HG03175 (cell line): ENCODE measurements at regions not wholly inside any gene's neighbourhood (a gene's known extent, or its start where the extent isn't known, plus 50 kb on each side); places are given as distances from the start of the nearest gene placed in this dataset.

Source experiments
- ATAC-seq: cut with Tn5 transposase; IDR thresholded peaks from one replicate; pipeline ENCODE4 v1.9.1; 2021; ENCODE audit warnings: mild to moderate bottlenecking, moderate library complexity; ENCODE audit not compliant: unreplicated experiment

- no peak for ATAC-seq
Measured at GRCh38 chr15:77716632-77717332, 84.1 kb upstream of the LINGO1 start.

GRCh38 chr15:77715860-77716259, 83.1 kb upstream of the LINGO1 start:
- ATAC-seq, result no peak

- no peak for ATAC-seq
Measured at GRCh38 chr15:77715051-77715450, 82.3 kb upstream of the LINGO1 start.

- no peak for ATAC-seq
Measured at GRCh38 chr15:77714555-77714954, 81.8 kb upstream of the LINGO1 start.

GRCh38 chr15:77714023-77714422, 81.3 kb upstream of the LINGO1 start:
- ATAC-seq, result no peak

- no peak for ATAC-seq
Measured at GRCh38 chr15:77713281-77713680, 80.6 kb upstream of the LINGO1 start.

GRCh38 chr15:77712438-77712837, 79.7 kb upstream of the LINGO1 start:
- no peak for ATAC-seq

- no peak for ATAC-seq
Measured at GRCh38 chr15:77710637-77711036, 77.9 kb upstream of the LINGO1 start.

GRCh38 chr15:77710206-77710605, 77.5 kb upstream of the LINGO1 start:
- no peak for ATAC-seq

- ATAC-seq, result no peak
Measured at GRCh38 chr15:77709135-77709886, 76.6 kb upstream of the LINGO1 start.

- no peak for ATAC-seq
Measured at GRCh38 chr15:77706482-77707244, 74.0 kb upstream of the LINGO1 start.

- ATAC-seq, result no peak
Measured at GRCh38 chr15:77702211-77702957, 69.7 kb upstream of the LINGO1 start.

- no peak for ATAC-seq
Measured at GRCh38 chr15:77698481-77698880, 65.8 kb upstream of the LINGO1 start.

GRCh38 chr15:77697893-77698292, 65.2 kb upstream of the LINGO1 start:
- no peak for ATAC-seq

GRCh38 chr15:77696871-77697270, 64.2 kb upstream of the LINGO1 start:
- ATAC-seq, result no peak

- no peak for ATAC-seq
Measured at GRCh38 chr15:77695961-77696582, 63.4 kb upstream of the LINGO1 start.

- ATAC-seq, result no peak
Measured at GRCh38 chr15:77695548-77695947, 62.8 kb upstream of the LINGO1 start.

- ATAC-seq, result no peak
Measured at GRCh38 chr15:77693576-77693975, 60.9 kb upstream of the LINGO1 start.

GRCh38 chr15:77692614-77693013, 59.9 kb upstream of the LINGO1 start:
- no peak for ATAC-seq

- ATAC-seq, result no peak
Measured at GRCh38 chr15:77691607-77692006, 58.9 kb upstream of the LINGO1 start.

GRCh38 chr15:77689821-77690220, 57.1 kb upstream of the LINGO1 start:
- ATAC-seq, result no peak
